ENCODE measurements at regions not wholly inside any gene's neighbourhood (a gene's known extent, or its start where the extent isn't known, plus 50 kb on each side); places are given as distances from the start of the nearest gene placed in this dataset.

- H3K4me3 ChIP-seq (ENCODE audit: low read length): no peak overlapping the region
- POLR2A ChIA-PET: no interaction called here
- Mint-ChIP-seq H3K27ac (no peak overlapping the region), H3K4me3 (no peak overlapping the region), H3K36me3 (ENCODE audit: low read depth) (no peaks in the 10 kb centered on the region), H3K4me1 (ENCODE audit: low read depth) (no peaks in the 10 kb centered on the region), H3K27me3 (no peaks in the 10 kb centered on the region), H3K9me3 (peaks cover 6% of the 10 kb centered on the region)
- H3K27me3 ChIP-seq (ENCODE audit: control insufficient read depth in 1 of 2, insufficient read depth in 2 of 2, low read length in 2 of 2): no peaks in the 10 kb centered on the region
- no peak overlapping the region for H3K27ac ChIP-seq (ENCODE audit: low read depth in 1 of 2, low read length in 2 of 2)
- no peak for TF ChIP-seq CTCF (IDR thresholded peaks at IDR 0.05)
- DNase-seq (no peak), ATAC-seq (ENCODE audit: poor library complexity) (no peak)
- CTCF ChIA-PET: no interaction called here
- intact Hi-C loops (cut with DNase I, micrococcal nuclease): no loop called here
- no peaks in the 10 kb centered on the region for H3K36me3 ChIP-seq (ENCODE audit: insufficient read depth, low read length)
- H3K4me1 ChIP-seq (ENCODE audit: insufficient read depth, low read length): no peaks in the 10 kb centered on the region
- H3K9me3 ChIP-seq (ENCODE audit: control insufficient read depth in 1 of 2, insufficient read depth in 1 of 2, low read length in 2 of 2): peaks cover 0 to 5% of the 10 kb centered on the region in 2 experiments
Measured at GRCh38 chr14:29320286-29320685, 553.7 kb downstream of the FOXG1 start.

- POLR2A ChIA-PET: no interaction called here
- Histone ChIP-seq H3K4me1 (ENCODE audit: insufficient read depth, low read length) (no peaks in the 10 kb centered on the region), H3K27ac (ENCODE audit: low read depth in 1 of 2, low read length in 2 of 2) (no peak overlapping the region), H3K4me3 (ENCODE audit: low read length) (no peak overlapping the region), H3K9me3 (ENCODE audit: control insufficient read depth in 1 of 2, insufficient read depth in 1 of 2, low read length in 2 of 2) (peaks cover 0 to 5% of the 10 kb centered on the region in 2 experiments), H3K27me3 (ENCODE audit: control insufficient read depth in 1 of 2, insufficient read depth in 2 of 2, low read length in 2 of 2) (no peaks in the 10 kb centered on the region), H3K36me3 (ENCODE audit: insufficient read depth, low read length) (no peaks in the 10 kb centered on the region)
- no peaks in the 10 kb centered on the region for H3K4me1 Mint-ChIP-seq (ENCODE audit: low read depth)
- ATAC-seq (ENCODE audit: poor library complexity) (no peak), DNase-seq (no peak)
- H3K9me3 Mint-ChIP-seq: peaks cover 8% of the 10 kb centered on the region
- no peak overlapping the region for H3K27ac Mint-ChIP-seq
- H3K27me3 Mint-ChIP-seq: no peaks in the 10 kb centered on the region
- intact Hi-C loops (cut with DNase I, micrococcal nuclease): no loop called here
- TF ChIP-seq CTCF (IDR thresholded peaks at IDR 0.05): no peak
- H3K4me3 Mint-ChIP-seq: no peak overlapping the region
- no peaks in the 10 kb centered on the region for H3K36me3 Mint-ChIP-seq (ENCODE audit: low read depth)
- CTCF ChIA-PET: no interaction called here
Measured at GRCh38 chr14:29321646-29322045, 555.1 kb downstream of the FOXG1 start.

DNA sequence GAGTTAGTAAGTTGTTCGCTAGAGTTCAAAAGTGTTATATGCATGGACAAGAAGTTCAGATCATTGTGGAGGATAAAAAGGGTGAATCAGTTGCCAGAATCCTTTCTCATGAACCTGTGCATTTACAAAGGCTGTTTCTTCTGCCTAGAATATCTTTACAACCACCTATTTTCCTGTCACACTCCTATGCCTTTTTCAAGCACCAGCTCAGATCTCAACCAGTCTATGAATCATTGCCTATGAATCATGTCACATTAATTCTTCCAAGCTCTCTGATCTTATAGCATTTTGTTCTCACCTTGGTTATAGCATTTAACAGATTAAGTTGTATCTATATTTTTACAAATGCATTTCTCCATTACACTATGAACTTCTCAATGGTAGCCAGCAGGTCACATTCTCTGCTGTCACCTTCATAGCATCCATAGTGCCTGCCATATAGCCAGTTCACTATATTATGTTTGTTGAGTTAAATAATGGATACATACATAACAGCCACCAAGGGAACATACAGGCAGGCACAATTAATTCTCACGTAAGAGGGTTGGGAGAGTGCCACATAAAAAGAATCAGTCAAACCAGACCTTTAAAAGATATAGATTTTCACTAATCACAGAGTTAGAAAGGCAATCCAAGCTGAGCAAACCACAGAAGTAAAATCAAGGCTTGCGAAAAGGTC is 573.0 kb downstream of the FOXG1 start:
- H3K4me3 ChIP-seq (ENCODE audit: low read length): no peak overlapping the region
- intact Hi-C loops (cut with DNase I, micrococcal nuclease): no loop called here
- H3K9me3 ChIP-seq (ENCODE audit: control insufficient read depth in 1 of 2, insufficient read depth in 1 of 2, low read length in 2 of 2): peaks cover 0 to 13% of the 10 kb centered on the region in 2 experiments
- H3K9me3 Mint-ChIP-seq: peaks cover 8% of the 10 kb centered on the region
- ATAC-seq (ENCODE audit: poor library complexity): no peak
- ChIA-PET CTCF (no interaction called here), POLR2A (no interaction called here)
- no peaks in the 10 kb centered on the region for H3K27me3 ChIP-seq (ENCODE audit: control insufficient read depth in 1 of 2, insufficient read depth in 2 of 2, low read length in 2 of 2)
- TF ChIP-seq CTCF (IDR thresholded peaks at IDR 0.05): no peak
- no peak for DNase-seq
- no peak overlapping the region for H3K27ac Mint-ChIP-seq
- H3K36me3 Mint-ChIP-seq (ENCODE audit: low read depth): no peaks in the 10 kb centered on the region
- no peak overlapping the region for H3K27ac ChIP-seq (ENCODE audit: low read depth in 1 of 2, low read length in 2 of 2)
- H3K36me3 ChIP-seq (ENCODE audit: insufficient read depth, low read length): no peaks in the 10 kb centered on the region
- H3K4me1 ChIP-seq (ENCODE audit: insufficient read depth, low read length): no peaks in the 10 kb centered on the region
- H3K4me3 Mint-ChIP-seq: no peak overlapping the region
- H3K27me3 Mint-ChIP-seq: no peaks in the 10 kb centered on the region
- H3K4me1 Mint-ChIP-seq (ENCODE audit: low read depth): no peaks in the 10 kb centered on the region
